HG03060 (cell line): ENCODE measurements at regions not wholly inside any gene's neighbourhood (a gene's known extent, or its start where the extent isn't known, plus 50 kb on each side); places are given as distances from the start of the nearest gene placed in this dataset.

Experiments
- ATAC-seq: cut with Tn5 transposase; IDR thresholded peaks from one replicate; pipeline ENCODE4 v1.9.1; 2021; ENCODE audit warnings: low read depth, moderate number of reproducible peaks; ENCODE audit not compliant: unreplicated experiment

DNA sequence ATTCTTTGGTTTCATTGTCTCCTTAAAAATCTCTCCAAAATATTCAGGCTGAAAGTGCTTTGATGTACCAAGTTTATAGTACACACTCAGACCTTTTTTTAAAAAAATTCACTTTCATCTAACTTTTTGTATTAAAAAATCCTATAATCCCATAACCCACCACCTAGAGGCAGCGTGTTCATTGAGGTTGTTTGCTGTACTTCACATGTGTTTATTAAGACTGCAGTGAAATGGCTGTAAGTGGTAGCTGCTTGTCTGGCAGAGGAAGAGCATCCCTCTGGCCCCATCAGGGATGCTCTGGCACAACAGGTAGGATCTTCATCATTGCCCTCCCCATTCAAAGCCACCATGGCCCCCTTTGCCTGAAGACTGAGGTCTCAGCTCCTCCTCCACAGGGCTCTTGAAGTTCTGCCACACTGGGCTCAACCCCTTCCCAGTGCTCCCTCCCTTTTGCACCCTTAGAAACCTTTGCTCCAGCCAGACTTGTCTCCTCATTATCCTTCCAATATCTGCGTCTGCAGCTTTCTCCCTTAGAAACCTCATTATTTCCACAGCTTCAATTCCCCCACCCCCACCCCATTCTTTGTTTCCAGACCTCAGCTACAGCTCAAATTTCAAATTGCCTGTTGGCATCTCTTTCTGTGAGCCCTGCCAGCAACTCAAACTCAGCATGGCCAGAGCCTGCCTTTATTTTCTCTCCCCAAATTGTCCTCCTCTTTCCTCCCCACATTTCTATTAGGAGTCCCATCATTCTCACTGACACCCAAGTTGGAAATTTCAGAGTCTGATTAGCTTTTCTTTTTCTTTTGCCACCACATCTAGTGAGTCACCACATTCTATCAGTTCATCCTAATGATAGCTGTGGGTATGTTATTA, 369.6 kb upstream of the USP24 start:
- ATAC-seq: no peak

DNA sequence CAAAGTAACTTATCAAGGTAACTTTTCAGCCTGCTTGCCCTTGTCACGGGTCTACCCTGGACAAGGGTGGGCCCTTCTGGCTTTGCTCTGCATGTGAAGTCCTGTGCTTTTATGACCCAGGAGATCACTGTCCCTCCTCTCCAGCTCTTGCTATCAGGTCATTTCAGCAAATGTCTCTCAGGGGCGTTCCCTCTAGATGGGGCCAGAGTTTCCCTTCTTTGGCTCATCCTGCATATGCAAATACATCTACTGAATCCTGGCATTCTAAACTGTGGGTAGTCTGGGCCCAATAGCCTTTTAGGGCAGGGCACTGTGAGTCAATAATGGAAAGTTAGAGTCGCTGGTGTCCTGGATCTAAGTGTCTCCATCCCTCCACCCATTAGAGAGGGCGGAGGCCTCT, 366.9 kb upstream of the USP24 start:
- ATAC-seq: no peak

DNA sequence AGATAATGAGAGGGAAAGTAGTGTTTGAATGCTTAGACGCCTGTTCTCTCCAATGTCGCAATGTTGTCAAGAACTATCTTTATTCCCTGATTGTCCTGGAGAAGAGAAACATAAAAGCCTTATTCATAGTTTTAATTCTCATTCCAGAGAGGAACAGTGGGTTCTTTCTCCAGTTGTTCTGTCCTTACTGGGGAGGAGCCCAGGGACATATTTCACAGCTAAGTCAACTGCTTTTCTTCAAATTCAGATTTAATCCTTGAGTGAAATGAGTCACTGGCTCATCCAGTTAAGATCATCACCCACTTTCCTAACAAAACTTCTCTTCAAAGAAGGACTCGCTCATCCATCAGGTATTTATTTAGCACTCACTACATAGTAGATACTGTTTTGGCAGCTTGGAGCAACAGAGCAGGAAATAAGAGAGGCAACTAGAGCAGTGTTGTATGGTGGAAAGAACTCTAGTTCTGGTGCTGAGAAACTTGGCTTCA, 365.7 kb upstream of the USP24 start:
- ATAC-seq: no peak

DNA sequence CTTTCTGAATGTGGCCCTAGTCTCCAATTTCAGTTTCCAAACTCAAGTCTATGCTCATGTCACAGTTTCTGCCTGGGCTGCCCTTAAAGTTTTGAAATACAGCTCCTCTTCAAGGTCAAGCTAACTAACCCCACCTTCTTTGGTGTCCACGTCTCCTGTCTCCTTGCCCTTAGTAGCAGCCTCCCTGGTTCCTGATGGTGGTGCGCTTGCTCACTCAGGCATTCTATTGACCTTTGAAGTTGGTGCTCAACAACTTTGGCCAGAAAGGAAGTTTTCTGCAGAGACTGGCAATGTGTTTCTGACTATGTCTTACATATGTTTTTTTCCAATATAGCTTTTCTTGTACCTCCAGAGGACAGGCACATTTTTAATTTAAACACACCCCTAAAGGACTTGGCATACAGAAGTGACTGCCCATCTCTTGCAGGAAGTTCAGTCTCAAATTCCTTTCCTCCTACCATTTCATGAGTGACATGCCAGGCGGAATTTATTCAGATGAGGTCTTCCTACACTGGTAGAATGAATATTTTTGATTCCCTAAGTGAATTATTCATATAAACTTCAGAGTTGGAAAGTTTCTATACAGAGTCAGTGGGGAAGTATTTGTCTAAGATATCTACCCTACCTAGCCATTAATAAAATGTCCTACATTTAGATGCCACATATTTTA, 364.3 kb upstream of the USP24 start:
- ATAC-seq: no peak

DNA sequence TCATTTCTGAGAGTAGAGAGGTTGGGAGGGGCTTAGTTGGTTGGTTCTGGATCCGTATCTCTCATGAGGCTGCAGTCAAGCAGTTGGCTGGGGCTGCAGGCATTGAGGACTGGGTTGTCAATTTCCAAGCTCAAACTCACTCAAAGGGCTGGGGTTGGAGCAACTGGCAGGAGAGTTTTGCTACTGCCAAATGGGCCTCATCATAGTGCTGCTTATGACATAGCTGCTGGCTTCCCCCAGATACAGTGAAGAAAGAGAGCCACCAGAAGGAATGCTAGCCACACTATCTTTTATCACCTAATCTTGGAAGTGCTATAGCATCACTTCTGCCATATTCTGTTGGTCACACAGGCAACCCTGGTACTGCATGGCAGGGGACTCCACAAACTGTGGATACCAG, 363.5 kb upstream of the USP24 start:
- ATAC-seq: no peak

DNA sequence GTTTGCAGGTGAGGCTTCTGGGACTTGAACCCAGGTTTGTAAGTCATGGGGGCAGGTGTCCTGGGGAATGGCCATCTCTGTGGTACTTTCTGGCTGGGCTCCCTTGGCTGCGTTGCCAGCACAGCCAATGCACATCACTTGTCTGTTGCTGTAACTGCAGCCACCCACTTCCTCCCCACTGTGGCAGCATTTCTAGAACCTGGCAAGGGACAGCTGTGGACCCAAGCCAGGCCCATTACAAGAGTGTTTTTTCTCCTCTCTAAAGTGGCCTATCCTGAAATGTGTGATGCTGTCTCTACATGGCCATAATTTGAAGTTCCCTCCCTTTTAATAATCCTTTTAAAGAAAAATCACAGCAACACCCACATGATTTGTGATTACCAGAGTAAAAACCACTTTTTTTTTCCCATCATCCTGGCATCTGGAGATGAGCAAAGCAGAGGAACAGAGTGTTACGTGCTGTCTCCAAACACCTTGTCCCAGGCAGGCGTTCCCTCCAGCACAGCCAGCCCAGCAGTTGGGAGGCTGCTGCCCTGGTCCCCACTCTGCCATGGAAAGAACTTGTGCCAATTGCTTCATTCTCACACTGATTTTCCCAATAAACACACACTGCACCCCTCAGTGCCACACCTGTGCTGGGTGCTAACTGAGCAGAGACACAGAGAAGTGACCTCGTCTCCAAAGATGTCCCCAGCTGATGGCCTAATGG, 360.6 kb upstream of the USP24 start:
- no peak for ATAC-seq

DNA sequence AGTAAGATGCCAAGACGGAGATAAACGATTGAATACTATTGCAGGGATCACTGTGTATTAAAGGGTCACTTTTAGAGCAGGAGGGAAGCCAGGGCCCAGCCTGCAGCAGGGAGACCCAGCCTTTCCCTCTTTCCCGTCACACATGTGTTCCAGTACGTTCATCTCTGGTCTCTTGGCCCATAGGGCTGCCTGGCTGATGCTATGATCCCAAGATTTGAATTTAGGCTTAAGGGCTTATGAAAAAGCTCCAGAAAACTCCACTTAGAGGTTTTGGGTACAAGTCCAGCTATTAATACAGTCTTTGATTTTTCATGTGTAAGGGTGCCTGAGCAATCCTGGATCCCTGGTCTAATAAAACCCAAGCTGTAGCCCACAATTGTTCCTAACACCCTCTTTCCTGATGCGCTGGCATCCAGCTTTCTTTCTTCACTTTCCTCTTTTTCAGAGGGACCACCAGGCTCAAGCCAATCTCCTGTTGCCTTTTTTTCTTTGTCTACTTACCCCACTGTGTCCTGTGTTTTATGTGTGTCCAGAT, 359.6 kb upstream of the USP24 start:
- ATAC-seq: no peak

DNA sequence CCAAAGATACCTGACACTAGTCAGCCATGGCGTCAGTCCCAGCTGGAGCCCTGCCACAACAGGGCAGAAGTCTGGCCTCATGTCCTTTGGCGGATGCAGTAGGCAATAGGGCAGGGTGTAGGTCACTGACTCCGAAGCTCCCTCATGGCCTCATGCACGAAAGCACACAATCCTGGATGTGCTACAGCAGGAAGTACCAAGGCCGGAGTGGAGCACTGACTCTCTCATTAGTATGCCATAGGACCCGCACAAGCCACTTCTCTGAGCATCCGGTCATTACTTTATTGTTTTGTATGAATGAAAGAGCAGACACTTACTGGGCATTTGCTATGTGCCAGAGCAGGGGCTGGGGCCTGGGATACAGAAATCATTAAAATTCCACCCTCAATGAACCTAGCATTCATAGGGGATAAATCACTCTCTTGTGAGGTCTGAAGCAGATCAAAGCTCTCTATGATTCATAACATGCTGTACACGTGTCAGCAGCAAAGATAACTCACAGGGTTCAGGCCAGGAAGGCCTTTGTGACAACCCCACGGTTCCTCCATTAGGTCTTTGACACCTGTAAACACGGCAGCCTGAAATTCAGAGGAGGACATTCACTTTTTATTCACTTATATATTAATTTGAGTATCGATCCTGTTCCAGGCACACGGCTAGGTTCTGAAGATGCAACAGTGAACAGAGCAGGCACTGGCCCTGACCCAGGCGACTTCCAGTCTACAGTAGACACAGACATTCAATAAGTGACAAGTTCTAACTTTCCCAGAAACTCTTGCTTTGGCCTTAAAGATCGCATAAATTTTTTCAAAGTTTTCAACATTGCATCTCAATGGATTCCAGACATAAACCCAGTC, 357.9 kb upstream of the USP24 start:
- ATAC-seq: no peak

DNA sequence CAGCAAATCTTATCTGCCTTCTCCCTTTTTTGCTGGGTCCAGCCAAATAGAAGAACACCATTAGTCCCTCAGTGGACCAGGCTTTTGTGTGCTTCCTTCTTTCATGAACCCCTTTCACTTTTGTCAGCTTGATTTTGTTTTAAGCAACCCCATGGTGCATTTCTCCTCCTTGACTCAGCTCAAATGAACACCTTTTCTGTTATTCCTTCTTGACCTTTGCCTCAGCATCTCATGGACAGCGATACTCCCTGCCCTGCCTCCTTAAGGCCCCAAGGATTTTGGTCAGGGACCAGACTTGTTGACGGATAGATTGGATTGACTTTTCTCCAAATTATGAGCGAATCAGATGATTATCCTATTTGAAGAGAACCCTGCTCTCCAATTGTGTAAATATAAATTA, 356.6 kb upstream of the USP24 start:
- no peak for ATAC-seq

DNA sequence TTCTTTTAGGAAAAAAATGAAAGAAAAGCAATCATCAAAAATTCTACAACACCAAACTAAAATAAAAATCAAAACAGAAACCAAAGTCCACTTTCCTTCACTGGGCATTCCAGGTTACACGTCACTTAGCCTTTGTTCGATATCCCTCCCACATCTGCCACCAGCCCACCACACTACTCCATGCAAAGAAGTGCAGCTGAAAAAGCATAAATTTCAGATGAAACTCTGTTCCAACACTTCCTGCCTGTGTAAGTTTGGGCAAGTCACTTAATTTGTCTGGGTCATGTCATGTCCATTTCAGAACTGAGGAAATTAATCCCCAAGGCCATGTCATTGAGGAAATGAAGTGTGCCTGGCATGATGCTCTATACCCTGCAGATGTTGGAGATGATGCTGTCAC, 354.3 kb upstream of the USP24 start:
- no peak for ATAC-seq

DNA sequence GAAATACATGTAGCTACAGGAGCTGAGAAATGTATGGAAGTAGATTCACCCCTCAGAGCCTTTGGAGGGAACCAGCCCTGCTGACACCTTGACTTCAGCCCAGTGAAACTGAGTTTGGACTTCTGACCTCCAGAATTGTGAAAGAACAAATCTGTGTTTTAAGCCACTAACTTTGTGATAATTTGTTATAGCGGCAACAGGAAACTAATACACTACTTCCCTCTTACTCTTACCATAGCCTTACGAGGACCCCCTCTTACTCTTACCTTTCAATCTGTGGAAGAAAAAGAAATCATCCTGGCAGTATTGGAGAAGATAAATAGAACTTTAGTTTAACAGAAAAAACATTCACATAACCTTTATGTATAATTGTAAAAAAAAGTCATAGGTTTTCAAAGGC, 353.6 kb upstream of the USP24 start:
- no peak for ATAC-seq

DNA sequence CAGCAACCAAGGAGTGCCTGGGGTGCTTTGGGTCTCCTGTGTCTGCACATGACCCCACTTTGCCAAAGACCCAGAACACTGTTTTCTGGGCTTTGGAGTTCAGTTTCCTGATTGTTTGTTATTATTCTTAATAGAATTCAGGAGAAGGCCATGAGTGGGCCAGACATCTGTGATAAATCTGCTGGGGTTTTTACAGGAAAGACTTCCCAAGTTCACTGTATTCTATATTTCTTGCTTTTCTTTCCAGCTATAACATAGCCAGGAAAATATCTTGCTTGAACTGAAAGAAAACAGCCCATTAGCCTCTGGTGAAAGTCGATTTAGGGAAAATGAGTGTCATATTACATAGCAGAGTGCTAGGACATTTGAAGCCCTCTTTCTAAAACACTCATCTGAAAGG, 345.1 kb upstream of the USP24 start:
- no peak for ATAC-seq

DNA sequence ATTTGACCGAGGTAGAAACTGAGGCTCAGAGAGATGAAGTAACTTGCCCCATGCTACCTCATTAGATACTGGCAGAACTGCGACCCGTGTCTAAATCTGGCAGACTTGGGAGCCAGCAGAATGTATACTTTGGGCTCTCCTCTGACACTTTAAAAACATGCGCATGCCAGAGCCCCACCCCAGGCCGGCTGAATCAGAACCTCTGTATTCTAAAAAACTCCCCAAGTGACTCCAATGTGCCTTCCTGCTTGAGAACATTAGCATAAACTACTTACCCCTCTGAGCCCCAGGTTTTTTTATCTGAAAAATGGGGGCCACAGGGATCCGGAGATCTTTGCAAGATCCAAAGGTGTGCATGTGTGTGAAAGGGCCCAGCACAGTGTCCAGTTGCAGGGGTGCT, 344.7 kb upstream of the USP24 start:
- no peak for ATAC-seq

DNA sequence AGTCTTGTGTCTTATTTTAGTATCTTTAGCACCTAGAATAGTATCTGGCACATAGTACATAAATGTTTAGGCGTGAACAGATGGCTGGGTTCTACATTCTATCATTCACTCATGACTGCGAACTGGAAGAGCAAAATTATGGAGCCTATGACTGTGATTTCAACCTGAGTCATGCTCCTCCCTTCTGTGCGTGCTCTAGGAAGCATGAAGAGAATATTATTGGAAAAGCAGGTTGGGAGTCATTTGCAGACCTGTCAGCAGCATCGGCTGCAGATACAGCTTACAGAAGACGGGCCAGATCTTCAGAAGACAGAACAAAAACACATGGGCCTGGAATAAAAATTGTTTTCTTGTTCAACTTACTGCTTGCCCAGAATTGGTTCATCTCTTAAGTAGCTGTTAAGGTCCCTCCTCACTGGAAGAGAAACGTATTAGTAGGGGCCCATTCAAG, 344.0 kb upstream of the USP24 start:
- no peak for ATAC-seq

DNA sequence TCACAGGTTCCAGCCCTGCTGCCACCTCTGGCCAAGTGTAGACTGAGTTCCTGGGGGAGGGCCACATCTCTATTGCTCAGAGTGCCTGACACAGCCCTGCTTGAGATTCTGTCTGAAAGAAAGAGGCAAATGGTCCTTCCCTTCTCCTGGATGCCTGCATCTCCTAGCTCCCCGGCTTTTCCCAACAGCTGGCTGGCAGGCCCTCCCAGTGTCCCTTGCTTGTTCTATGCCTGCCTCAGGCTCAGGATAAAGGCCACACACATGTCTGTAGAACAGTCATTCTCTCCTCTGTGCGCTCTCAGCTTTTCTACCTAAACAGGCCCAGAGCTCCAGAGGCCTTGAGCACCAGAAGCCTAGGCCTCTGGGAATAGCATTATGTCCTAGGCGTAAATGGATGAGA, 343.4 kb upstream of the USP24 start:
- no peak for ATAC-seq

DNA sequence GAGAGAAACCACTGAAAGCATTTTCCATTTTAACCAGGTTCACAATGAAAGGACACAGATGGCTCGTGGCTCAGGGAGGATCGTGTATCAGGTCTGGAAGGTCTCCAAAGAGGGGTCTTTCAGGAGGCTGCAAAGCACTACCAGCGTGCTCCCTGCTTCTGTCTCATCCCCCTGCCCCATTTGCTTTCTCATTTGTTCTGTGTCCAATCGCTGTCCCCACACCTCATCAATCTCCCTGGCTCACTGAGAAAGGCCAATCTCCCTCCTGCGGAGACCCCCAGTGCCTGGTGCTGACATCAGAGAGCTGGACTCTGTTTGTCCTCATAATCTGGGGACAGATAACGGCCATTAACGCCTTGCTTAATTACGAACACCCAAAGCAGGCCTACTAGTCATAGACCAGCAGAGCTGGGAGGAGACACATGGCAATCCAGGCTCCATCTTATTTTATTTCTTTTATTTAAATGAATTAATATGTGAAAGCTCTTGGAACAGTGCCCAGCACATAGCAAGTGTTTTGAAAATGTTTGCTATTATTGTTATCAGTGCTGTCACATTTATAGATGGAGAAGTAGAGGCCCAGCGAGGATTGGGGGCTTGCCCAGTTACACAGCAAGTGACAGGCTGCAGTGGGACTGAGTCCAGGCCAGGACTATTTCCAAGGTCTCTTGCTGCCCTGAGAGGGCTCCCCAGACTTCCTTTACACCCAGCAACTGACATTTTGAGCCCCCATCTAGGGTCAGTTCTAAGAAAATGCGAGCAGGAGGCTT, 341.0 kb upstream of the USP24 start:
- no peak for ATAC-seq

DNA sequence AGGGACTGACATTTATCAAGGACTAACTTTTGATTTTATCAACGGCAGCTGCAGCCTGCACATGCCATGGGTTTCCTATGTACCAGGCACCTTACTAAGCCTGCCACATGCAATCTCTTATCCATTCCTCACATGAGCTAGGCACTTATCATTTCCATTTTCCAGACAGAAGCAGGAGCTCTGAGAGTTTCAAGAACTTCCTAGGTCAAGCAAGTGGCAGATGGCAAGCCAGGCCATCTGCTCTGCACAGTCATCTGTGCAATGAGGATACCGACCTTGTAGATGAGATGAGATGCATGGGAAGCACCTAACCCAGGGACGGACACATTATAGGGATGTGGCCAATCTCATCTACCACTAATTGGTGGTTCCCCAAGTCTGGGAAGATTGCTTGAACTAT, 339.4 kb upstream of the USP24 start:
- no peak for ATAC-seq

DNA sequence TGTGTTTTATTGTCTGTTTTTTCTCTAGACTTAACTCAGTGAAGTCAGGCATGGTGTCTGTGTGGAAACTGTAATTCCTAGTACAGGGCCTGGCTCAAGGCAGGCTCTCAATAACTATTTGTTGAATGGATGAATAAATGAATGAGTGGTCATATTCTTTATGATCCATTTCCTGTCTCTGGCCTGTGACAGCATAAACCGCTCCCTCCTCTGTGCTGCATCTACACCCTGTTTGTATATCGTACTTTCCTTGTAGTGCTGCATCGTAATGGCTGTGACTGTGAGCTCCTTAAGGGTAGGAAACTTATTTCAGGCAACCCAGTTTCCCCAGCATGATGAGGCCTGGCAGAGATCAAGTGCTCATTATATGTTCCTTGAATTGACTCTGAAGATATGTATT, 337.5 kb upstream of the USP24 start:
- ATAC-seq: no peak

DNA sequence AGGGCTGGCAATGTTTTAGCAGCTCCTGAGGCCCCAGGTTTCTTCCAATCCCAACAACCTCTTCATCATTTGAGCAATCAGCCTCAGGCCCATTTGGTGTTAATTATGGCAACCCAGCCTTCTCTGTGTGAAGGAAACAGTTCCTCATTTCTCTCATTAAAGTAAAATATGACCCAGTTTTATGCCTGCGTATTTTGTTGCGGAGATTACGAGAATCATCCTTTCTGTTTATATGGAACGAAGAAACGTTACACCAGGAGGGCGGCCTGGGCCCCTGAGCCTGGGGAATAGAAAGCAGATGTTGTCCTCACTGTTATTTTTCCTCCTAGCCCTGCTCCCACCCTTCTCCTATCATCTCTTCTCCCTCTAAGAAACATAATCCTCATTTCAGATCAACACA, 332.2 kb upstream of the USP24 start:
- no peak for ATAC-seq
